Endodermal cell (in vitro differentiated cells): ENCODE measurements at regions not wholly inside any gene's neighbourhood (a gene's known extent, or its start where the extent isn't known, plus 50 kb on each side); places are given as distances from the start of the nearest gene placed in this dataset.

Source experiments
- DNase-seq: peaks from one replicate; pipeline ENCODE4 v3.0.0-alpha.2; 2017
- H3K27ac ChIP-seq: 2 replicates; pipeline ENCODE4 v1.5.1; 2013; ENCODE audit warnings: mild to moderate bottlenecking, low read depth, low read length, moderate library complexity
- H3K27me3 ChIP-seq: 2 replicates; pipeline ENCODE4 v1.6.1; 2013; ENCODE audit warnings: mild to moderate bottlenecking, low read length, moderate library complexity; ENCODE audit not compliant: insufficient read depth, control insufficient read depth, poor library complexity, severe bottlenecking
- H3K36me3 ChIP-seq: 2 replicates; pipeline ENCODE4 v1.7.0; 2013; ENCODE audit warnings: mild to moderate bottlenecking, low read length, moderate library complexity; ENCODE audit not compliant: control insufficient read depth, insufficient read depth
- H3K4me1 ChIP-seq: one replicate; pipeline ENCODE4 v1.7.0; 2013; ENCODE audit warnings: low read length; ENCODE audit not compliant: control insufficient read depth, insufficient read depth
- H3K4me3 ChIP-seq: 2 replicates; pipeline ENCODE4 v1.5.1; 2013; ENCODE audit warnings: mild to moderate bottlenecking, low read length, moderate library complexity
- H3K9ac ChIP-seq: 2 replicates; pipeline ENCODE4 v1.6.1; 2013; ENCODE audit warnings: mild to moderate bottlenecking, low read length, moderate library complexity; ENCODE audit not compliant: poor library complexity, severe bottlenecking; ENCODE audit errors: extremely low read depth
- H3K9me3 ChIP-seq: 2 replicates; pipeline ENCODE4 v1.6.1; 2013; ENCODE audit warnings: mild to moderate bottlenecking, low read length, moderate library complexity; ENCODE audit not compliant: control insufficient read depth
- H3K27ac Mint-ChIP-seq: 2 replicates; pipeline ENCODE4 v1.8.0; 2020; ENCODE audit warnings: mixed read lengths
- H3K27me3 Mint-ChIP-seq: 2 replicates; pipeline ENCODE4 v1.8.0; 2021; ENCODE audit warnings: mild to moderate bottlenecking, mixed read lengths; ENCODE audit not compliant: insufficient read depth
- H3K36me3 Mint-ChIP-seq: 2 replicates; pipeline ENCODE4 v1.8.0; 2020; ENCODE audit warnings: low read depth, mixed read lengths
- H3K4me1 Mint-ChIP-seq: 2 replicates; pipeline ENCODE4 v1.8.0; 2020; ENCODE audit warnings: mixed read lengths
- H3K4me3 Mint-ChIP-seq: 2 replicates; pipeline ENCODE4 v1.8.0; 2020; ENCODE audit warnings: mild to moderate bottlenecking, moderate library complexity, mixed read lengths
- H3K9me3 Mint-ChIP-seq: 2 replicates; pipeline ENCODE4 v1.8.0; 2020; ENCODE audit warnings: mild to moderate bottlenecking, mixed read lengths
- WGBS, 2 experiments: methylation state at CpG; one replicate each; pipeline versions ENCODE4 v1.1.5 to v1.1.7; 2013; ENCODE audit warnings: missing lambda C conversion rate in 2 of 2, mixed read lengths in 1 of 2; ENCODE audit not compliant: insufficient coverage in 1 of 2, insufficient read length in 1 of 2; 5-methylcytosine and 5-hydroxymethylcytosine counted together
- TF ChIP-seq, protein P1 (sequence below): fragments of 200-600 bp; sonication (generic); conservative IDR thresholded peaks from 2 replicates; pipeline ENCODE4 v1.5.0; 2021; ENCODE audit warnings: antibody characterized with exemption, mild to moderate bottlenecking

DNA sequence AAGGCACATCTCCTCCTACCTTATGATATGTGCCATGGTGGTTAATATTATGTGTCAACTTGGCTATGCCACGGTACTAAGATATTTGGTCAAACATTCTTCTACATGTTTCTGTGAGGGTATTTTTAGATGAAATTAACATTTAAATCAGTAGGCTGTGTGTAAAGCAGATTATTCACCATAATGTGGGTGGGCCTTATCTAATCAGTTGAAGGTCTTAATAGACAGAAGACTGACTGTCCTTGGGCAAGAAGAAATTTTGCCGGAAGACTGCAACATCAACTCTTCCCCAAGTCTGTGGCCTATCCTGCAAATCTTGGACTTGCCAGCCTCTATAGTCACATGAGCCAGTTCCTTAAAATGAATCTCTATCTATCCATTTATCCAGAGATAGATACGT, 380.1 kb upstream of the DDI1 start:
- no peak overlapping the region for H3K4me3 ChIP-seq
- WGBS, 2 experiments = 94% methylated on average over 2 of the region's 3 CpGs; no CpG with 5 or more reads in 1 of the 2 experiments
- no peak overlapping the region for H3K9ac ChIP-seq
- peaks cover 15% of the 10 kb centered on the region for H3K9me3 ChIP-seq
- TF ChIP-seq, protein P1, sequence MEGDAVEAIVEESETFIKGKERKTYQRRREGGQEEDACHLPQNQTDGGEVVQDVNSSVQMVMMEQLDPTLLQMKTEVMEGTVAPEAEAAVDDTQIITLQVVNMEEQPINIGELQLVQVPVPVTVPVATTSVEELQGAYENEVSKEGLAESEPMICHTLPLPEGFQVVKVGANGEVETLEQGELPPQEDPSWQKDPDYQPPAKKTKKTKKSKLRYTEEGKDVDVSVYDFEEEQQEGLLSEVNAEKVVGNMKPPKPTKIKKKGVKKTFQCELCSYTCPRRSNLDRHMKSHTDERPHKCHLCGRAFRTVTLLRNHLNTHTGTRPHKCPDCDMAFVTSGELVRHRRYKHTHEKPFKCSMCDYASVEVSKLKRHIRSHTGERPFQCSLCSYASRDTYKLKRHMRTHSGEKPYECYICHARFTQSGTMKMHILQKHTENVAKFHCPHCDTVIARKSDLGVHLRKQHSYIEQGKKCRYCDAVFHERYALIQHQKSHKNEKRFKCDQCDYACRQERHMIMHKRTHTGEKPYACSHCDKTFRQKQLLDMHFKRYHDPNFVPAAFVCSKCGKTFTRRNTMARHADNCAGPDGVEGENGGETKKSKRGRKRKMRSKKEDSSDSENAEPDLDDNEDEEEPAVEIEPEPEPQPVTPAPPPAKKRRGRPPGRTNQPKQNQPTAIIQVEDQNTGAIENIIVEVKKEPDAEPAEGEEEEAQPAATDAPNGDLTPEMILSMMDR = no peak
- DNase-seq = no peak
- H3K4me1 ChIP-seq = no peaks in the 10 kb centered on the region
- no peaks in the 10 kb centered on the region for H3K27me3 ChIP-seq
- Mint-ChIP-seq H3K36me3 (no peaks in the 10 kb centered on the region), H3K9me3 (peaks cover 16% of the 10 kb centered on the region), H3K27me3 (no peaks in the 10 kb centered on the region), H3K4me1 (no peaks in the 10 kb centered on the region), H3K27ac (no peak overlapping the region), H3K4me3 (no peak overlapping the region)
- H3K27ac ChIP-seq = no peak overlapping the region
- H3K36me3 ChIP-seq = no peaks in the 10 kb centered on the region

DNA sequence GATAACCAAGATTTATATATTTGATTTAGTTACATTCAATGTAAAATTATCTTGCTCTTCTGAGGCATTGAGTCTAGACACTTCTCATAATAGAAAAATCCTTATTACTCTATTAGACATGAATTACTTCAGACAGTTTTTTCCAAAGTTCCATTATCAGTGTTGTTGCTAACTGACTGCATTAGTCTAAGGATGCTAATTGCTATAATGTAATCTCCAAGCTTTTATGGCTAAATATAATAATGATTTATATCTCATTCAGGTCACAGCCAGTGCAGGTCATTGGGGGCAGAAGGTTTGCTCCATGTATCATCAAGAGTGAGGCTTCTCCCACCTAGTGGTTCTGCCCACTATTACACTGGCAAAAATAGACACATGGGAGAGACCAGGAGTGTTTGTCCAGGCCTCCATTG, 377.2 kb upstream of the DDI1 start:
- H3K9me3 ChIP-seq = no peaks in the 10 kb centered on the region
- no peak overlapping the region for H3K9ac ChIP-seq
- Mint-ChIP-seq H3K36me3 (no peaks in the 10 kb centered on the region), H3K27ac (no peak overlapping the region), H3K27me3 (no peaks in the 10 kb centered on the region), H3K4me3 (no peak overlapping the region), H3K4me1 (no peaks in the 10 kb centered on the region), H3K9me3 (peaks cover 3% of the 10 kb centered on the region)
- H3K27me3 ChIP-seq = no peaks in the 10 kb centered on the region
- TF ChIP-seq, protein P1 = peak; percentile 76
- H3K27ac ChIP-seq = no peak overlapping the region
- H3K4me3 ChIP-seq = no peak overlapping the region
- no peaks in the 10 kb centered on the region for H3K4me1 ChIP-seq
- DNase-seq = peak; percentile 58
- H3K36me3 ChIP-seq = no peaks in the 10 kb centered on the region

DNA sequence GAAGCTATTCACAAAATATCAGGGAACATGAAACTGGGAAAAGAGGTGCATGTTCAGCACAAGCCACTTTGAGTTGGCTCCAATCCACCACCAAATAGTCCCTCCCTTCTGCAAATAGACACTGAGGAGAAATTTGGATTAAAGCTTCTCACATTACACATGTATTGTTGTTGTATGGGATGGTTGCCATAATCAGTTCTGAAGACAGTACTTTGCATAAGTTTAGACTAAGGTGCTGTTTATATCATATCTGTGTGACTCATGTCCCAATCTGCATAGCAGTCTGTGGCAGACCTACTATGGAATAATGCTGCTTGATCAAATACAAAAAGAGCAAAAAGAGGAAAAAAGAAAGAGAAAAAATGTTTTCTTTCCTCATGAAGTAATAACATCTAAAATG, 376.7 kb upstream of the DDI1 start:
- H3K4me3 Mint-ChIP-seq = no peak overlapping the region
- no peaks in the 10 kb centered on the region for H3K9me3 ChIP-seq
- no peak overlapping the region for H3K27ac Mint-ChIP-seq
- H3K36me3 ChIP-seq = no peaks in the 10 kb centered on the region
- no peak overlapping the region for H3K9ac ChIP-seq
- no peaks in the 10 kb centered on the region for H3K4me1 ChIP-seq
- no peak overlapping the region for H3K4me3 ChIP-seq
- DNase-seq = no peak
- H3K27me3 ChIP-seq = no peaks in the 10 kb centered on the region
- peaks cover 3% of the 10 kb centered on the region for H3K9me3 Mint-ChIP-seq
- H3K27me3 Mint-ChIP-seq = no peaks in the 10 kb centered on the region
- TF ChIP-seq, protein P1 = no peak
- no peak overlapping the region for H3K27ac ChIP-seq
- no peaks in the 10 kb centered on the region for H3K36me3 Mint-ChIP-seq
- no peaks in the 10 kb centered on the region for H3K4me1 Mint-ChIP-seq
